NCI-H524 (cell line): ENCODE measurements at regions not wholly inside any gene's neighbourhood (a gene's known extent, or its start where the extent isn't known, plus 50 kb on each side); places are given as distances from the start of the nearest gene placed in this dataset.
"Not testable (repeated sequence)": the region's sequence is repeated elsewhere in the genome, so short reads cannot be mapped to it uniquely, and the experiment has no call there.

Experiments used
- DNase-seq, 2 experiments: peaks; one replicate each; lab custom pipeline; 2025; lab: John Stamatoyannopoulos, UW

- DNase-seq = no peak
These were observed 164.0 kb downstream of the ALG10B start for GRCh38 chr12:38480594-38480993.

GRCh38 chr12:38484821-38485449 is 168.4 kb downstream of the ALG10B start:
- DNase-seq = no peak

- DNase-seq = no peak
These were observed 172.3 kb downstream of the ALG10B start for GRCh38 chr12:38488866-38489265.

- DNase-seq = no peak
These were observed 173.5 kb downstream of the ALG10B start for GRCh38 chr12:38490073-38490472.

GRCh38 chr12:38490941-38491340 is 174.4 kb downstream of the ALG10B start:
- peak in 1 of 2 experiments; percentile 8 for DNase-seq

GRCh38 chr12:38501481-38501880 is 184.9 kb downstream of the ALG10B start:
- DNase-seq = no peak

- DNase-seq = no peak
These were observed 185.4 kb downstream of the ALG10B start for GRCh38 chr12:38501991-38502390.

- peak in 1 of 2 experiments; percentile 14 for DNase-seq
These were observed 185.8 kb downstream of the ALG10B start for GRCh38 chr12:38502415-38502814.

- no peak for DNase-seq
These were observed 191.3 kb downstream of the ALG10B start for GRCh38 chr12:38507839-38508238.

- DNase-seq = no peak
These were observed 191.7 kb downstream of the ALG10B start for GRCh38 chr12:38508246-38508645.

GRCh38 chr12:38515912-38516311 is 199.3 kb downstream of the ALG10B start:
- DNase-seq = no peak

- no peak for DNase-seq
These were observed 199.8 kb downstream of the ALG10B start for GRCh38 chr12:38516418-38516817.

GRCh38 chr12:38523920-38524319 is 207.3 kb downstream of the ALG10B start:
- DNase-seq = no peak

- no peak for DNase-seq
These were observed 211.1 kb downstream of the ALG10B start for GRCh38 chr12:38527631-38528030.

- DNase-seq = no peak
These were observed 212.0 kb downstream of the ALG10B start for GRCh38 chr12:38528527-38528926.

GRCh38 chr12:38529281-38529680 is 212.7 kb downstream of the ALG10B start:
- not testable (repeated sequence) for DNase-seq

GRCh38 chr12:38538319-38538718 is 221.7 kb downstream of the ALG10B start:
- DNase-seq = no peak

- DNase-seq = no peak
These were observed 223.6 kb downstream of the ALG10B start for GRCh38 chr12:38540156-38540555.

GRCh38 chr12:38541849-38542248 is 225.3 kb downstream of the ALG10B start:
- DNase-seq = no peak

- DNase-seq = no peak
These were observed 226.6 kb downstream of the ALG10B start for GRCh38 chr12:38543151-38543550.

- DNase-seq = no peak
These were observed 227.9 kb downstream of the ALG10B start for GRCh38 chr12:38544330-38545066.

GRCh38 chr12:38547586-38547985 is 231.0 kb downstream of the ALG10B start:
- no peak for DNase-seq
